Coronary artery (tissue), 2 donors: ENCODE measurements at regions not wholly inside any gene's neighbourhood (a gene's known extent, or its start where the extent isn't known, plus 50 kb on each side); places are given as distances from the start of the nearest gene placed in this dataset.

Source experiments
- DNase-seq: peaks from one replicate; pipeline ENCODE4 v3.0.0-alpha.2; 2017; ENCODE audit warnings: low spot score
- H3K27ac ChIP-seq, 2 donors: fragments of 200-600 bp; sonication (generic); one replicate each; pipeline ENCODE4 v1.5.1; 2016 to 2019
- H3K4me3 ChIP-seq: fragments of 200-600 bp; sonication (generic); 2 replicates; pipeline ENCODE4 v1.5.1; 2016; ENCODE audit warnings: mild to moderate bottlenecking, moderate library complexity
- CTCF ChIP-seq: fragments of 200-600 bp; sonication (generic); IDR thresholded peaks from one replicate; pipeline ENCODE4 v1.5.1; 2019; ENCODE audit warnings: antibody characterized with exemption

DNA sequence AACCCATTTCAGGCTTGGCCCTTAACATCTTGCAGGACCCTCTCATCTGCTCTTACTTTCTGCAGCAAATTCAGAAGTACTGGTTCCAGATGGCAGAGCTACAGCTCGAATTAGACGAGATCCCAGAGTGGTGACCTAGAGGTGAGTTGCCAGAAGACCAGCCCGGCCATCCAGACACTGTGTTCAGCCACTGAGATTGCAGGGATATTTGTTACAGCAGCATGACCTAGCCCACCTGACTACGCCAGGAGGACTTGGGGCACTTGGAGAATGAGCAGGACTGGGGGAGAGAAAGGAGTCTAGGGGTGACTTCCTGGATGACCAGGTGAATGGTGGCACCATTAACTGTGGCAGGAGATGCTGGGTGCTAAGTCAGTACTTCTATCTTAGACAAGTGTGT is 67.2 kb upstream of the ID2 start:
- Histone ChIP-seq H3K27ac (no peak overlapping the region), H3K4me3 (no peak overlapping the region)
- no peak for TF ChIP-seq CTCF
- no peak for DNase-seq

DNA sequence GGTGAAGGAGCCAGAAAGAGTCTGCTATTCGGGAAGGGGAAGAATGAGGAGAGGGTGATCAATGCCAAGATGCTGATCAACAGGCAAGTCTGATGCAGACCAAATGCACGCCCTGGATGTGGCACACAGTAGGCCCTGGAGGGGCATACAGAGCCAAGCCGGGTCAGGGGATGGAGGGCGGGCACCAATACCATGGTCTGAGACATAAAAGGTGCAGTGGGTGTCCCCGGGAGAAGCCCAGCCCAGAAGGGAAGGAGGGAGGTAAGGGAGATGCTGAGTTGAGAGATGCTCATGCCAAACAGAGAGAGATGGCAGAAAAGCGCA is 66.6 kb upstream of the ID2 start:
- TF ChIP-seq CTCF = no peak
- no peak overlapping the region for H3K27ac ChIP-seq
- DNase-seq = no peak
- H3K4me3 ChIP-seq = no peak overlapping the region

DNA sequence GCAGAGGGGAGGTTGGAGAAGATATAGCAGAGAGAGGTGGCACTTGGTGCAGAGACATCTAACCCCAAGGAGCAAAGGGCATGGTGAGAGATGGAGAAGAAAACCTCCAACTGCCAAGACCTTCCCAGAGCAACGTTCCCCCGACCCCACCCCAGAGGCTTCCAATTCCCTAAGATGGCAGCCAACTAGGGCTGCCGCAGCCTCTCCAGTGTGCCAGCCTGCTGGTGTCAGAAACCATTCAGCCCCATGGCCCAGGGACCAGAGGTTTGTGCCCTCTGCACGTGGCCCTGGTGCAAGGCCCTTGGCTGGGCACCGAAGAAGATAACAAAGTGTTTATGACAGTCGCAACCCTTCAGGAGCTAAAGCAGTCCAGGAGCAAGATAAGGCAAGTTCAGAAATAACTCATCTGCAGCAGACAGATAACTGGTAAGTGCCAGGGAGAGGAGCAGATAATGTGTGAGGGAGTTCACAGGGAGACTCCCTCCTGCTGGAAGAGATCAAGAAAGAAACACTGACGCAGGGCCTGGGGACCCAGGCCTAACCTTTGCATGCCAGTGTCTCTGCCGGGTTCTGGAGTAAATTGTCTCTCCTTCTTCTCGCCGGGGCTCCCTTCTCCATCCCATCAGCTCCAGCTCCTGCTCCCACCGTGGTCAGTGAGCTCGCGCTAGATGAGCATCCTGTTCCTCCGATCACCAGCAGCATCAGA is 66.1 kb upstream of the ID2 start:
- DNase-seq = no peak
- no peak for TF ChIP-seq CTCF
- Histone ChIP-seq H3K4me3 (no peak overlapping the region), H3K27ac (no peak overlapping the region)

DNA sequence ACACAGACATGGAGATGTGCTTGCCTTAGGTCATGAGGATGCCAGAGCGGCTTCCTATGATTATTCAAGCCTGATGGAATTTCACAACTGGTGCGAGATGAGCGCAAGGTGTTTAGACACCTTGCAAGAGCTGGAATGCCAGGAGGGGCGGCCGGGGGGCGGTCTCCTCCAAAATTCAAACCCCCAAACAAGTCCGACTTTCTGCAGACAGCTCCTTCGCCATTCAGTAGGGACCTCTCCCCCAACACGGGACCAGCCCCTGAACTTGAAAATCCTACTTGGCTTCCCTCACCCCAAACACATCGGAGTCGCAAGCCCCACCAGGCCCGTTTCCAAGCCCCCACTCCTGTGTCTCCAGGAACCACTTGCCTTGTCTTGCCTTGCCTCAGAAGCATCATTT is 64.8 kb upstream of the ID2 start:
- H3K27ac ChIP-seq = no peak overlapping the region
- DNase-seq = no peak
- no peak overlapping the region for H3K4me3 ChIP-seq
- no peak for TF ChIP-seq CTCF

- Histone ChIP-seq H3K27ac (no peak overlapping the region), H3K4me3 (no peak overlapping the region)
- no peak for DNase-seq
- TF ChIP-seq CTCF = no peak
Observed at GRCh38 chr2:8617590-8617989, 64.3 kb upstream of the ID2 start.

DNA sequence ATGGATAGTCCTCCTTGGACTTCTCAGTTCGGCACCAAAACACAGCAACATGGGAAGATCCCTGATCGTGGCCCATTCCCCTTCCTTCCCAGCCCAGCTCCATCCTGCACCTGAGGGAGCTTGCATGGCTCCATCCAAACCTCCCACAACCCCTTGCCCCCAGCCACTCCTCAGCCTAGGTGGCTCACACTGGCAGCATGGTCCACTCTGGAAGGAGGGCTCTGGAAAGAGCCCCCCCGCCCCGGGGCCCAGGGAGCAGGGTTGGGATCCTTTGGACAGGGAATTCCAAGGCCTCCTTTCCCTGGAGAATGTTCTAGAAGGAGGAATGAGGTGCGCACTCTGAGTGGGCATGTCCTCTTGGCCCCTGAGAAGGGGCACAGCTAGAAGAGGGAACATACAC is 62.8 kb upstream of the ID2 start:
- TF ChIP-seq CTCF = no peak
- H3K27ac ChIP-seq = no peak overlapping the region
- no peak for DNase-seq

DNA sequence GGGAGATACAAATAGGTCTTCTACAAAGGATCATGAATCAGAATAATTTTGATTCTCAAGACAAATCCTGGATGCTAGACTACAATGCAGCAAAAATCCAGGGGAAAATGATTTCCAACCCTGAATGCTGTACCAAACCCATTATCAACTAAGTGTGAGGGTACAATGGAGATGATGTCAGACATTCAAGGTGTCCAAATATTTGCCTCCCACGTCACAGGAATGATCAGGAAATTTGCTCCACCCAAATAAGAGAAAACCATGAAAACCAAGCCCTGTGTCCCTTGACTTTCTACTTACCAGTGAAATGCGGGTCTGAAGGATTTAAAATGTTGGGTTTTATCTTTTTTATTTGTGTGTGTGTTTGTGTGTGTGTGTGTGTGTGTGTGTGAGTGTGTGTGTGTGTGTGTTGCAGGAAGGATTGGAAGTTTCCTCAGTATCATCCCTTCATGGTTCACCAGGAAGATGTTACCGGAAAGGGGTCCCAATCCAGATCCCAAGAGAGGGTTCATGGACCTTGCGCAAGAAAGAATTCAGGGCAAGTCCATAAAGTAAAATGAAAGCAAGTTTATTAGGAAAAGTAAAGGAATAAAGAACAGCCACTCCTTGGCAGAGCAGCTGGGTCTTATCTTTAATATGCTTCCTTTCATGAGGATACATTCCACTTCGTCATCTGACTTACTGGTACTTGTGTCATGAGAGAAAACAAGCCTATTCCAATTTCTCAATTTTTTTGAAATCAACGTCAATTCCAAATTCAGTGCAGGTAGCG is 61.1 kb upstream of the ID2 start:
- Histone ChIP-seq H3K4me3 (no peak overlapping the region), H3K27ac (peak overlapping the region in 1 of 2 donors; percentile 6)
- DNase-seq = no peak
- no peak for TF ChIP-seq CTCF

More for the DNA sequence above, 62.8 kb upstream of the ID2 start:
- no peak overlapping the region for H3K4me3 ChIP-seq
